Ectodermal cell (in vitro differentiated cells): ENCODE measurements at regions not wholly inside any gene's neighbourhood (a gene's known extent, or its start where the extent isn't known, plus 50 kb on each side); places are given as distances from the start of the nearest gene placed in this dataset.
"Not testable (repeated sequence)": the region's sequence is repeated elsewhere in the genome, so short reads cannot be mapped to it uniquely, and the experiment has no call there.

Experiments
- H3K27ac ChIP-seq: 2 replicates; pipeline ENCODE4 v1.7.0; 2013; ENCODE audit warnings: mild to moderate bottlenecking, low read depth, low read length; ENCODE audit not compliant: insufficient read depth, poor library complexity, severe bottlenecking
- H3K27me3 ChIP-seq: 2 replicates; pipeline ENCODE4 v1.7.0; 2013; ENCODE audit warnings: mild to moderate bottlenecking, low read length; ENCODE audit not compliant: insufficient read depth, control insufficient read depth, poor library complexity, severe bottlenecking
- H3K36me3 ChIP-seq: one replicate; pipeline ENCODE4 v1.7.0; 2013; ENCODE audit warnings: low read length; ENCODE audit not compliant: control insufficient read depth, insufficient read depth
- H3K4me1 ChIP-seq: one replicate; pipeline ENCODE4 v1.7.0; 2013; ENCODE audit warnings: low read length; ENCODE audit not compliant: control insufficient read depth, insufficient read depth
- H3K4me3 ChIP-seq: 2 replicates; pipeline ENCODE4 v1.7.0; 2013; ENCODE audit warnings: low read depth, low read length, control low read depth; ENCODE audit not compliant: insufficient read depth
- H3K9me3 ChIP-seq: 2 replicates; pipeline ENCODE4 v1.7.0; 2013; ENCODE audit warnings: mild to moderate bottlenecking, low read length, moderate library complexity; ENCODE audit not compliant: control insufficient read depth
- WGBS, 2 experiments: methylation state at CpG; one replicate each; pipeline ENCODE4 v1.1.7; 2013; ENCODE audit warnings: missing lambda C conversion rate in 2 of 2; 5-methylcytosine and 5-hydroxymethylcytosine counted together

DNA sequence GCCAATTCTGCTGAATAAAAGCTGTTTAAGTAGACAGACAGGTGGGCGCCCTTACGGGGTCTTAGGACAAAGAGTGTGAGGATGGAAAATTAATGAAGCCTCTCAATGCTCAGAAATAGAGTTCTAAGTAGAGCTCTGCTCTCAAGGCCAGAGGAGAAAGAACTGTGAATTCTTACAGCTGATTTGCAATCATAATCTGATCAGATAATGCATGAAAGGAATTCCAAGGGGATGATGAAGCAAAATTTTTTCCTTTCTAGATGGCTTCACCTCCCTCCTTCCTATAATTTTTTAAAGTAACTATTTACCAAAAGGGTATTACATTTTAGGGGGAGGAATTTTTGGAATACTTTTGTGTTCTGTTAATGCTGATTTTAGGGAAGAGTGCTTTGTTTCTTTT, 308.1 kb upstream of the HS3ST5 start:
- no peaks in the 10 kb centered on the region for H3K9me3 ChIP-seq
- no peak overlapping the region for H3K27ac ChIP-seq
- WGBS, 2 experiments = 94 to 96% methylated on average over 2 of the region's 2 CpGs
- no peaks in the 10 kb centered on the region for H3K27me3 ChIP-seq
- no peak overlapping the region for H3K4me3 ChIP-seq
- no peaks in the 10 kb centered on the region for H3K36me3 ChIP-seq
- H3K4me1 ChIP-seq = no peaks in the 10 kb centered on the region

DNA sequence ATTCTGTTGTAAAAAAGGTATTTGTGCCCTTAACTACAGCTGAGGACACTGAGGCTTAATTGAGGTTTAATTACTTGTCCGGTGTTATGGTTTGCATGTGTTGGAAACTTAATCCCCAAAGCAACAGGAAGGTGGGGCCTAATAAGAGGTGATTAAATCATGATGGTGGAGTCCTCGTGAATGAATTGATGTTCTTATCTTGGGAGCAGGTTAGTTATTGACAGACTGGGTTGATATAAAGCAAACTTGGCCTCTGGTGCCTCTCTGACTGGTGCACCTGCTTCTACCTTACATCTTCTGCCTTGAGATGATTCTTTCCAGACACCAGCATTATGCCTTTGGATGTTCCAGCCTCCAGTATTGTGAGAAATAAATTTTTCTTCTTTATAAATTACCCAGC, 306.5 kb upstream of the HS3ST5 start:
- Histone ChIP-seq H3K9me3 (no peaks in the 10 kb centered on the region), H3K4me3 (no peak overlapping the region), H3K4me1 (no peaks in the 10 kb centered on the region), H3K27me3 (no peaks in the 10 kb centered on the region), H3K27ac (no peak overlapping the region), H3K36me3 (no peaks in the 10 kb centered on the region)
- WGBS, 2 experiments = 89 to 93% methylated on average over 2 of the region's 2 CpGs

DNA sequence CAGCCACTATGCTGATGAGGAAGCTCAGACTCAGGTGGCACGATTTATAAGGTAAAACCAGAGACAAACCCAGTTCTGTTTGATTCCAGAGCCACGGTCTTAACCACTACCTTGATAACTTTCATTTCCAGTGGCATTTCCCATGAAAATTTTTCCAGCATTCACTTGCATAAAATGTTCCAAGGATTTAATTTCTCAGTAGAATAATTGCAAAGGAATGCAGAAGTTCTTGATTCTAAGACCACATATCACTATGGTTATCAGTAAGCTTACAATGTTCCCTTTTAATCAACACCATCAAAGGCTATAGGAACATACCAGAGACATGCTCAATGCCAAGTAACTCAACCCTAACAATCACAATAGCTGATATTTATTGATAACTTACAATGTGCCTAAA, 306.0 kb upstream of the HS3ST5 start:
- no peaks in the 10 kb centered on the region for H3K27me3 ChIP-seq
- H3K4me1 ChIP-seq = no peaks in the 10 kb centered on the region
- H3K27ac ChIP-seq = no peak overlapping the region
- no peak overlapping the region for H3K4me3 ChIP-seq
- WGBS, 2 experiments = 90 to 91% methylated on average over 2 of the region's 2 CpGs
- H3K36me3 ChIP-seq = no peaks in the 10 kb centered on the region
- no peaks in the 10 kb centered on the region for H3K9me3 ChIP-seq

DNA sequence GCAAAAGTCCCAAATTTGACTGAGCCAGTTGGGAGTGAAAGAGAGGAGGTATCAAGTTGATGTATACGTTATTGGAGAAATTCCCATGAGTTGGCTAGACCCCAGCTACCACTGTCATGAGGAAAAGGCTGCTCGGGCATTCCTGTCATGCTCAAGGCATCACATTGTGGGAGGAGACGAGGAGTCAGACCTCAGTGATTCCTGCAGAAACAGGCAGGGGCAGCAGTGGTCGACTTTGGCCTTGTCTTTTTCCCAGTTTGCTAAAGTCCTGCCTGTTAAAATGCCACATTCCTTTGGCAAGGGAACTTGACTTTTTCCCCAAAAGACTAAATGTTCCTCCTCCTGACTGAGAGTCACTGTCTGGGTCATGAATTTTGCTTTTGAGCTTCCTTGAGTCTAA, 295.5 kb upstream of the HS3ST5 start:
- Histone ChIP-seq H3K4me1 (no peaks in the 10 kb centered on the region), H3K36me3 (no peaks in the 10 kb centered on the region), H3K27me3 (no peaks in the 10 kb centered on the region), H3K9me3 (no peaks in the 10 kb centered on the region), H3K27ac (no peak overlapping the region), H3K4me3 (no peak overlapping the region)
- 60% methylated on average over 4 of the region's 4 CpGs for WGBS, 2 experiments

DNA sequence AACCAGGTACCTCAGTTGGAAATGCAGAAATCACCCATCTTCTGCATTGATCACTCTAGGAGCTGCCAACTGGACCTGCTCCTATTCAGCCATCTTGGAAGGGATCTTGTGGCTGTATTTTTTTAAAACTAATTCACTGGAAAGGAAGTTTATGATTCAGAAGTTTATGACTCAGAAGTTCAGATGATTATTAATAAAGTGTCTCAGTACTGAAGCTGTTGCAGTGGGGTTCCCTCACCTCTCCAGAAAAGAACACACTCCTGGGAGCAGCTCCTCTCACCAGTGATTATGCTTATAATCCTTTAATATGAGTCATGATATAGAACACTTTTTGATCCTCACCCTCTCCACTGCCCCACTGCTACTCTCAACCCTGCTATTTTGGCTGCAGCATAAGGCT, 291.2 kb upstream of the HS3ST5 start:
- Histone ChIP-seq H3K4me1 (no peaks in the 10 kb centered on the region), H3K27ac (no peak overlapping the region), H3K9me3 (no peaks in the 10 kb centered on the region), H3K27me3 (no peaks in the 10 kb centered on the region), H3K36me3 (no peaks in the 10 kb centered on the region), H3K4me3 (no peak overlapping the region)

DNA sequence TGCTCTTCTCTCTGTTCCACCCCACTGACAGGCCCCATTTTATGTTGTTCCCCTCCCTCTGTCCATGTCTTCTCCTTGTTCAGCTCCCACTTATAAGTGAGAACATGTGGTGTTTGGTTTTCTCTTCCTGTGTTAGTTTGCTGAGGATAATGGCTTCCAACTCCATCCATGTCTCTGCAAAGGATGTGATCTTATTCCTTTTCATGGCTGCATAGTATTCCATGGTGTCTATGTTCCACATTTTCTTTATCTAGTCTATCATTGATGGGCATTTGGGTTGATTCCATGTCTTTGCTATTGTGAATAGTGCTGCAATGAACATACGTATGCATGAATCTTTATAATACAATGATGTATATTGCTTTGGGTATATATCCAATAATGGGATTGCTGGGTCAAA, 283.4 kb upstream of the HS3ST5 start:
- WGBS, 2 experiments = 92 to 100% methylated on average over 1 of the region's 1 CpG
- not testable (repeated sequence) for H3K9me3 ChIP-seq, H3K27me3 ChIP-seq, H3K36me3 ChIP-seq, H3K4me3 ChIP-seq, H3K4me1 ChIP-seq, H3K27ac ChIP-seq

DNA sequence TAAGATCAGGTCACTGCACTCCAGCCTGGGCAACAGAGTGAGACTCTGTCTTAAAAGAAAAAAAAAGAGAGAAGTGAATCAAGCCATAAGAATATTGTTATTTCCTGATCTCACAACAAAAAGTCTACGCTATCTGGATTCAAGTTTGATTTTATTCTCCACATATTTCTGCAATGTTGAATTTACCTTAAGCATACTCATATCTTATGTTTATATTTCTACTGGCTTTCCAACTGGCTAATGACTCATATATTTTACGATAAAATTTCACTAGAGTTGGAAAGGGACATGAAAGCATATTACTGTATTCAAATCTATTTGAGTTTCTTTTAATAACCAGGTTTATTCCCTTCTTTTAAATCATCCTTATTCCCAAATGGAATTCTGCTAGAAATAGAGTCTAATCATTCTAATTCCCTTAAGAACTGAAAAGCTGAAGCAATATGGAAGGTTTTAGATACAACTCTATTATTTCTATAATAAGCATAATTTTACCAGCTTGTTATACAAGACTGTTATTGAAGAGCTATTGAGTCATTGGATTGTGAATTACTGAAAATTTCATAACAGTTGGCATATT, 276.9 kb upstream of the HS3ST5 start:
- H3K9me3 ChIP-seq = no peaks in the 10 kb centered on the region
- H3K4me3 ChIP-seq = no peak overlapping the region
- no peaks in the 10 kb centered on the region for H3K27me3 ChIP-seq
- no peaks in the 10 kb centered on the region for H3K4me1 ChIP-seq
- no peaks in the 10 kb centered on the region for H3K36me3 ChIP-seq
- no peak overlapping the region for H3K27ac ChIP-seq
- WGBS, 2 experiments = 78% methylated on average over 1 of the region's 2 CpGs; no CpG with 5 or more reads in 1 of the 2 experiments

DNA sequence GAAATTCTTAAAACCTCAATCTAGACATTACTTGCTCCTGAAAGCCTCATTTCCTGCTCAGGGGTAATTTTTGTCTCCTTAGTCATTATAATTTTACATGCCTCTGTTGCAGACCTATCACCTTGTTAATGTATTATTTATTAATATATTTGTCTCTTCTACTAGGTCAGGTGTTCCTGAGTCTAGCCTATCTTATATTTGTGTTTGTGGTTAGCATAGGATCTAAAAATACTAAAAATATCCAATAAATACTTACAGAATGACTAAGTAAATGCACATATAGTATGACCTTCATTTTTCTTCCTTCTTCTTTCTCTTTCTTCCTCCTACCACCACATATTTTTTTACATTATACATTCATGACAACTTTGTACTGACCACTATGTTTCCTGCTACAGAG, 268.9 kb upstream of the HS3ST5 start:
- Histone ChIP-seq H3K4me1 (no peaks in the 10 kb centered on the region), H3K9me3 (no peaks in the 10 kb centered on the region), H3K27me3 (no peaks in the 10 kb centered on the region)

DNA sequence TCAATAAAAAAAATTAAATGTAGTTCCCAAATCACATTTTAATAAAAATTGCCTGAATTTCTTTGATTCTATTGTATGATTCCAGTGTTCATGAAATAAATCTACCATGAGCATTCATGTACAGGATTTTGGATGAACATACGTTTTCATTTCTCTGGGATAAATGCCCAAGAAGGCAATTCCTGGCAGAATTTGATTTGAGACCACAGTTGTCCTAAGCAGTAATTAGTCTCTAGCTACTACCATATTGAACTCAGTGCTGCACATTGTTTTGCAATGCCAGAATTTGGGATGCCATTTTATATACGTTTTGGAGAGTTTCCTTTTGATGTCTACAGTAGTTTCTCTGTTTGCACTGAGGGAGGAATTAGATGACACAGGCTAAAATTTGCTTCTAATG, 265.3 kb upstream of the HS3ST5 start:
- H3K4me1 ChIP-seq = no peaks in the 10 kb centered on the region
- H3K4me3 ChIP-seq = no peak overlapping the region
- H3K27me3 ChIP-seq = no peaks in the 10 kb centered on the region
- no peak overlapping the region for H3K27ac ChIP-seq
- no peaks in the 10 kb centered on the region for H3K36me3 ChIP-seq
- no peaks in the 10 kb centered on the region for H3K9me3 ChIP-seq
- 92 to 94% methylated on average over 2 of the region's 2 CpGs for WGBS, 2 experiments

More for the DNA sequence above, 268.9 kb upstream of the HS3ST5 start:
- Histone ChIP-seq H3K36me3 (no peaks in the 10 kb centered on the region), H3K4me3 (no peak overlapping the region), H3K27ac (no peak overlapping the region)

DNA sequence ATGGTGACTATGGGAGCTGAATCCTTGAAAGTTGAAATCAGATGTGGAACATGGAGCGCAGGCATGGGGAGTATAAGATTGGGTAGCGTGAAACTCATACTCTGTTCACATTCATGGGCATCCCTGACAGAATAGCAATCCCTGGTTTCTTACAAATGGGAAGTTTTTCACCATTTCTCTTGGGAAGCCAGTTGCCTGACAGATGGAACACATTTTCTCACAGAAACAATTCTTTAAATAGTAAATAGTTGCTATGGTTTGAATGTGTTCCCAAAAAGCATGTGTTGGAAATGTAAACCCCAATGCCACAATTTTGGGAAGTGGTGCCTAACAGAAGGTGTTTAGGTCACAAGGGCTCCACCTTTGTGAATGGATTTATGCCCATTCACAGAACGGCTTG, 262.8 kb upstream of the HS3ST5 start:
- H3K36me3 ChIP-seq = no peaks in the 10 kb centered on the region
- no peak overlapping the region for H3K27ac ChIP-seq
- no peaks in the 10 kb centered on the region for H3K9me3 ChIP-seq
- no peaks in the 10 kb centered on the region for H3K27me3 ChIP-seq
- H3K4me3 ChIP-seq = no peak overlapping the region
- no peaks in the 10 kb centered on the region for H3K4me1 ChIP-seq
- 95 to 98% methylated on average over 3 of the region's 3 CpGs for WGBS, 2 experiments

DNA sequence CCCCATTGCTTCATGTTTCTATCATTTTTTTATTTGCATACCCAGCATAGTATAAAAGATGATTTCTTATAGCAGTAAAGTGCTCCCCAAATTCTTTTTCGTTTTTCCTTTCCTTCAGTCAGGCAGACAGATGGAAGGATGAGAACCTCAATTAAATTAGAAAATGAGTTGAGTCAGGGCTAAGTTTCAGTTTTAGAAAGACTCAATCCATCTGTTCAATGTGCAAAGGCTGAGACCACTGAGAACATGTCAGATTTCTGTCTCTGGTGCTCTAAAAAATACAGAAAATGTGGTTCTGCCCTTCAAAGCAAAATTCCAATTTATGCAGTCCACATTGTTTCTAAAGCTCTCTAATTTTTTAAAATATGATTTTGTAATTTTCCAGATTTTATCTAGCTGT, 257.6 kb upstream of the HS3ST5 start:
- Histone ChIP-seq H3K4me3 (no peak overlapping the region), H3K36me3 (no peaks in the 10 kb centered on the region), H3K4me1 (no peaks in the 10 kb centered on the region), H3K27ac (no peak overlapping the region), H3K9me3 (no peaks in the 10 kb centered on the region), H3K27me3 (no peaks in the 10 kb centered on the region)
- WGBS, 2 experiments = 82% methylated on average over 1 of the region's 1 CpG; no CpG with 5 or more reads in 1 of the 2 experiments
